Liver (tissue), 8 donors: ENCODE measurements at regions not wholly inside any gene's neighbourhood (a gene's known extent, or its start where the extent isn't known, plus 50 kb on each side); places are given as distances from the start of the nearest gene placed in this dataset.

Source experiments
- DNase-seq: peaks from one replicate; pipeline ENCODE4 v3.0.0-alpha.2; 2017; ENCODE audit warnings: low spot score
- H3K27ac ChIP-seq, 2 donors: one replicate each; pipeline ENCODE4 v1.7.0; 2013; ENCODE audit warnings: inconsistent platforms in 2 of 2, low read length in 2 of 2, control low read depth in 1 of 2, low read depth in 1 of 2, mild to moderate bottlenecking in 1 of 2
- H3K27me3 ChIP-seq, 4 donors: one replicate each; pipeline versions ENCODE4 v1.6.1 to v1.7.0; 2013; ENCODE audit warnings: low read length in 3 of 4, inconsistent platforms in 1 of 4, mild to moderate bottlenecking in 1 of 4, moderate library complexity in 1 of 4; ENCODE audit not compliant: control insufficient read depth in 4 of 4, insufficient read depth in 4 of 4
- H3K36me3 ChIP-seq, 4 donors: one replicate each; pipeline versions ENCODE4 v1.6.1 to v1.7.0; 2013; ENCODE audit warnings: low read length in 3 of 4, mild to moderate bottlenecking in 3 of 4, low read depth in 1 of 4, moderate library complexity in 1 of 4; ENCODE audit not compliant: control insufficient read depth in 4 of 4, insufficient read depth in 3 of 4
- H3K4me1 ChIP-seq, 4 donors: one replicate each; pipeline versions ENCODE4 v1.6.1 to v1.7.0; 2013; ENCODE audit warnings: low read length in 3 of 4, mild to moderate bottlenecking in 3 of 4, moderate library complexity in 1 of 4; ENCODE audit not compliant: control insufficient read depth in 4 of 4, insufficient read depth in 4 of 4
- H3K4me3 ChIP-seq, 3 donors: one replicate each; pipeline versions ENCODE4 v1.6.1 to v1.7.0; 2013; ENCODE audit warnings: low read length in 3 of 3, control low read depth in 1 of 3, low read depth in 1 of 3, mild to moderate bottlenecking in 1 of 3
- H3K9ac ChIP-seq, 2 donors: one replicate each; pipeline ENCODE4 v1.7.0; 2013; ENCODE audit warnings: low read length in 2 of 2, mild to moderate bottlenecking in 2 of 2, moderate library complexity in 2 of 2, control low read depth in 1 of 2, low read depth in 1 of 2
- H3K9me3 ChIP-seq, 4 donors: one replicate each; pipeline versions ENCODE4 v1.6.1 to v1.7.0; 2013; ENCODE audit warnings: low read length in 3 of 4; ENCODE audit not compliant: control insufficient read depth in 4 of 4
- CTCF ChIP-seq: fragments of 150-350 bp; IDR thresholded peaks from 2 replicates; pipeline ENCODE4 v1.5.1; 2017; ENCODE audit warnings: improper control_type of control experiment, low read depth, low read length; ENCODE audit not compliant: missing input control
- EGR1 ChIP-seq, 2 donors: IDR thresholded peaks; 2 replicates each; pipeline ENCODE4 v1.6.1; 2016 to 2018; ENCODE audit warnings: antibody characterized with exemption in 2 of 2, low read depth in 2 of 2
- FOXA1 ChIP-seq: IDR thresholded peaks from 2 replicates; pipeline ENCODE4 v1.6.1; 2016; ENCODE audit warnings: antibody characterized with exemption
- FOXA2 ChIP-seq: IDR thresholded peaks from 2 replicates; pipeline ENCODE4 v1.6.1; 2016; ENCODE audit warnings: antibody characterized with exemption
- GABPA ChIP-seq, 2 donors: IDR thresholded peaks in 1 of 2; conservative IDR thresholded peaks in 1 of 2; 2 replicates each; pipeline ENCODE4 v1.6.1; 2016; ENCODE audit warnings: antibody characterized with exemption in 2 of 2, mild to moderate bottlenecking in 1 of 2, moderate library complexity in 1 of 2
- HNF4A ChIP-seq, 2 donors: conservative IDR thresholded peaks; 2 replicates each; pipeline ENCODE4 v1.6.1; 2016; ENCODE audit warnings: antibody characterized with exemption in 2 of 2, mild to moderate bottlenecking in 2 of 2
- JUND ChIP-seq, 2 donors: IDR thresholded peaks; 2 replicates each; pipeline ENCODE4 v1.6.1; 2016; ENCODE audit warnings: antibody characterized with exemption in 2 of 2
- NR2F2 ChIP-seq: IDR thresholded peaks from 2 replicates; pipeline ENCODE4 v1.6.1; 2016; ENCODE audit warnings: antibody characterized with exemption
- RAD21 ChIP-seq, 2 donors: IDR thresholded peaks; 2 replicates each; pipeline ENCODE4 v1.6.1; 2016; ENCODE audit warnings: antibody characterized with exemption in 2 of 2, mild to moderate bottlenecking in 2 of 2
- RXRA ChIP-seq, 2 donors: IDR thresholded peaks; 2 replicates each; pipeline ENCODE4 v1.6.1; 2017 to 2018; ENCODE audit warnings: antibody characterized with exemption in 2 of 2, mild to moderate bottlenecking in 1 of 2
- SP1 ChIP-seq: IDR thresholded peaks from 2 replicates; pipeline ENCODE4 v1.6.1; 2018; ENCODE audit warnings: antibody characterized with exemption, mild to moderate bottlenecking
- TAF1 ChIP-seq: conservative IDR thresholded peaks from 2 replicates; pipeline ENCODE4 v1.6.1; 2016; ENCODE audit warnings: antibody characterized with exemption, mild to moderate bottlenecking
- YY1 ChIP-seq: IDR thresholded peaks from 2 replicates; pipeline ENCODE4 v1.6.1; 2016; ENCODE audit warnings: antibody characterized with exemption, mild to moderate bottlenecking
- WGBS: extraction: QIAGEN DNeasy Blood & Tissue Kit; methylation state at CpG from one replicate; pipeline ENCODE4 v1.1.7; 2013; 5-methylcytosine and 5-hydroxymethylcytosine counted together
- TF ChIP-seq, protein P1 (sequence below): IDR thresholded peaks from 2 replicates; pipeline ENCODE4 v1.6.1; 2016; ENCODE audit warnings: antibody characterized with exemption
- TF ChIP-seq, protein P2 (sequence below): IDR thresholded peaks from 2 replicates; pipeline ENCODE4 v1.6.1; 2016; ENCODE audit warnings: antibody characterized with exemption
- TF ChIP-seq, protein P3 (sequence below): IDR thresholded peaks from 2 replicates; pipeline ENCODE4 v1.6.1; 2016; ENCODE audit warnings: antibody characterized with exemption, mild to moderate bottlenecking
- TF ChIP-seq, protein P4 (sequence below): IDR thresholded peaks from 2 replicates; pipeline ENCODE4 v1.6.1; 2016; ENCODE audit warnings: antibody characterized with exemption
- donor health status: healthy.
- donor health status: healthy.
- donor health status: healthy.
- donor health status: healthy.
- donor health status: healthy.

- no peak overlapping the region for H3K27ac ChIP-seq
- H3K4me1 ChIP-seq, result no peaks in the 10 kb centered on the region
- TF ChIP-seq GABPA (IDR thresholded peaks at IDR 0.05 in 1 of 2, conservative IDR thresholded peaks at IDR 0.05 in 1 of 2) (no peak), YY1 (no peak), JUND (IDR thresholded peaks at IDR 0.05) (no peak), HNF4A (conservative IDR thresholded peaks at IDR 0.05) (no peak), FOXA1 (no peak), RXRA (IDR thresholded peaks at IDR 0.05) (no peak), FOXA2 (no peak), EGR1 (IDR thresholded peaks at IDR 0.05; ENCODE audit: low read depth in 2 of 2) (no peak)
- TF ChIP-seq, protein P1, sequence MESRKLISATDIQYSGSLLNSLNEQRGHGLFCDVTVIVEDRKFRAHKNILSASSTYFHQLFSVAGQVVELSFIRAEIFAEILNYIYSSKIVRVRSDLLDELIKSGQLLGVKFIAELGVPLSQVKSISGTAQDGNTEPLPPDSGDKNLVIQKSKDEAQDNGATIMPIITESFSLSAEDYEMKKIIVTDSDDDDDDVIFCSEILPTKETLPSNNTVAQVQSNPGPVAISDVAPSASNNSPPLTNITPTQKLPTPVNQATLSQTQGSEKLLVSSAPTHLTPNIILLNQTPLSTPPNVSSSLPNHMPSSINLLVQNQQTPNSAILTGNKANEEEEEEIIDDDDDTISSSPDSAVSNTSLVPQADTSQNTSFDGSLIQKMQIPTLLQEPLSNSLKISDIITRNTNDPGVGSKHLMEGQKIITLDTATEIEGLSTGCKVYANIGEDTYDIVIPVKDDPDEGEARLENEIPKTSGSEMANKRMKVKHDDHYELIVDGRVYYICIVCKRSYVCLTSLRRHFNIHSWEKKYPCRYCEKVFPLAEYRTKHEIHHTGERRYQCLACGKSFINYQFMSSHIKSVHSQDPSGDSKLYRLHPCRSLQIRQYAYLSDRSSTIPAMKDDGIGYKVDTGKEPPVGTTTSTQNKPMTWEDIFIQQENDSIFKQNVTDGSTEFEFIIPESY, result no peak
- H3K9ac ChIP-seq, result no peak overlapping the region
- H3K27me3 ChIP-seq, result no peaks in the 10 kb centered on the region
- H3K36me3 ChIP-seq, result peaks cover 0 to 2% (median 0%) of the 10 kb centered on the region in 4 donors
- WGBS, result 25% methylated on average over 1 of the region's 1 CpG
- no peak overlapping the region for H3K4me3 ChIP-seq
- H3K9me3 ChIP-seq, result peaks cover 0 to 4% (median 0%) of the 10 kb centered on the region in 4 donors
- DNase-seq, result no peak
Measured at GRCh38 chr7:91719008-91719407, 161.5 kb downstream of the MTERF1 start.

DNA sequence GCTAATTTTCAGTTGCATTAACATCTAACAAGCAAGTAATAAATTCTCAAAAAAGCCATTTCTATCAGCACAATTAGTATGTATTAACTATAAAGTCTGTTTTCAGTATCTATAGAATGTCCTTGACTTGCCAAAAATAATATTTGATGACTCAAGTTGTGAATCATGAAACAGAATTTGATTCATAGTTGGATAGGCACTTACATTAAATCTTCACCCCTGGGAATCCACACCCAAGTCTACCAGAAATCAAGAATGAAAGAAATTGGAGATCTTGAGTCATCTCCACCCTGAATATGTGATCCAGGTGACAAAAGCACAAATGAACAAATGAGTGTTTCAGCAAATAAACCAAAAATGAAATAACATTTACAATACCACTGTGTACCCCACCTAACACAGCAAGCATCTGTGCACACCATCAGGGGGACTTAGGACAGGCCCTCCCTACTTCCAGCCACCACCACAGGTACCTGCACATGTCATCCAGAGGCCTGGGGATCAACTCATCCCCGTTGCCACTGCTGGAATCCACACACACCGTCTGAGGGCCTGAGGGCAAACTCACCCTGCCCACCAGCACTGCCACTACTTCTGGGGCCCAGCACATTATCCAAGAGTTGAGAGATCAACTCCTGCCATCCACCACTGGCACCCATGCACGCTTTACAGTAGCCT is 160.1 kb downstream of the MTERF1 start:
- no peak for DNase-seq
- TF ChIP-seq, protein P2, sequence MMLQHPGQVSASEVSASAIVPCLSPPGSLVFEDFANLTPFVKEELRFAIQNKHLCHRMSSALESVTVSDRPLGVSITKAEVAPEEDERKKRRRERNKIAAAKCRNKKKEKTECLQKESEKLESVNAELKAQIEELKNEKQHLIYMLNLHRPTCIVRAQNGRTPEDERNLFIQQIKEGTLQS, result no peak
- TF ChIP-seq TAF1 (no peak), NR2F2 (no peak), CTCF (no peak), YY1 (no peak), FOXA2 (no peak), FOXA1 (no peak), JUND (IDR thresholded peaks at IDR 0.05) (no peak), HNF4A (conservative IDR thresholded peaks at IDR 0.05) (no peak), SP1 (no peak), GABPA (IDR thresholded peaks at IDR 0.05 in 1 of 2, conservative IDR thresholded peaks at IDR 0.05 in 1 of 2) (no peak), RAD21 (IDR thresholded peaks at IDR 0.05) (no peak), EGR1 (IDR thresholded peaks at IDR 0.05; ENCODE audit: low read depth in 2 of 2) (no peak), RXRA (IDR thresholded peaks at IDR 0.05) (no peak)
- TF ChIP-seq, protein P1, result no peak
- TF ChIP-seq, protein P3, sequence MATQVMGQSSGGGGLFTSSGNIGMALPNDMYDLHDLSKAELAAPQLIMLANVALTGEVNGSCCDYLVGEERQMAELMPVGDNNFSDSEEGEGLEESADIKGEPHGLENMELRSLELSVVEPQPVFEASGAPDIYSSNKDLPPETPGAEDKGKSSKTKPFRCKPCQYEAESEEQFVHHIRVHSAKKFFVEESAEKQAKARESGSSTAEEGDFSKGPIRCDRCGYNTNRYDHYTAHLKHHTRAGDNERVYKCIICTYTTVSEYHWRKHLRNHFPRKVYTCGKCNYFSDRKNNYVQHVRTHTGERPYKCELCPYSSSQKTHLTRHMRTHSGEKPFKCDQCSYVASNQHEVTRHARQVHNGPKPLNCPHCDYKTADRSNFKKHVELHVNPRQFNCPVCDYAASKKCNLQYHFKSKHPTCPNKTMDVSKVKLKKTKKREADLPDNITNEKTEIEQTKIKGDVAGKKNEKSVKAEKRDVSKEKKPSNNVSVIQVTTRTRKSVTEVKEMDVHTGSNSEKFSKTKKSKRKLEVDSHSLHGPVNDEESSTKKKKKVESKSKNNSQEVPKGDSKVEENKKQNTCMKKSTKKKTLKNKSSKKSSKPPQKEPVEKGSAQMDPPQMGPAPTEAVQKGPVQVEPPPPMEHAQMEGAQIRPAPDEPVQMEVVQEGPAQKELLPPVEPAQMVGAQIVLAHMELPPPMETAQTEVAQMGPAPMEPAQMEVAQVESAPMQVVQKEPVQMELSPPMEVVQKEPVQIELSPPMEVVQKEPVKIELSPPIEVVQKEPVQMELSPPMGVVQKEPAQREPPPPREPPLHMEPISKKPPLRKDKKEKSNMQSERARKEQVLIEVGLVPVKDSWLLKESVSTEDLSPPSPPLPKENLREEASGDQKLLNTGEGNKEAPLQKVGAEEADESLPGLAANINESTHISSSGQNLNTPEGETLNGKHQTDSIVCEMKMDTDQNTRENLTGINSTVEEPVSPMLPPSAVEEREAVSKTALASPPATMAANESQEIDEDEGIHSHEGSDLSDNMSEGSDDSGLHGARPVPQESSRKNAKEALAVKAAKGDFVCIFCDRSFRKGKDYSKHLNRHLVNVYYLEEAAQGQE, result no peak
- TF ChIP-seq, protein P4, sequence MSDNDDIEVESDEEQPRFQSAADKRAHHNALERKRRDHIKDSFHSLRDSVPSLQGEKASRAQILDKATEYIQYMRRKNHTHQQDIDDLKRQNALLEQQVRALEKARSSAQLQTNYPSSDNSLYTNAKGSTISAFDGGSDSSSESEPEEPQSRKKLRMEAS, result no peak
- WGBS, result 92% methylated on average over 3 of the region's 3 CpGs
- Histone ChIP-seq H3K27me3 (no peaks in the 10 kb centered on the region), H3K4me3 (no peak overlapping the region), H3K36me3 (peaks cover 0 to 2% (median 0%) of the 10 kb centered on the region in 4 donors), H3K27ac (no peak overlapping the region), H3K9me3 (peaks cover 0 to 4% (median 0%) of the 10 kb centered on the region in 4 donors), H3K9ac (no peak overlapping the region), H3K4me1 (no peaks in the 10 kb centered on the region)
